SH-SY5Y (cell line): ENCODE measurements at regions not wholly inside any gene's neighbourhood (a gene's known extent, or its start where the extent isn't known, plus 50 kb on each side); places are given as distances from the start of the nearest gene placed in this dataset.

ENCODE experiments used
- GATA2 ChIP-seq: IDR thresholded peaks from 2 replicates; pipeline ENCODE4 v1.6.1; 2011; ENCODE audit warnings: mild to moderate bottlenecking, low read depth, low read length
- GATA3 ChIP-seq: IDR thresholded peaks from 2 replicates; pipeline ENCODE4 v1.6.1; 2011; ENCODE audit warnings: low read depth, mild to moderate bottlenecking, low read length, moderate library complexity

GRCh38 chr5:87867281-87867680 lies 401.4 kb downstream of the TMEM161B start:
- TF ChIP-seq GATA2 (no peak), GATA3 (no peak)
